ENCODE measurements at regions not wholly inside any gene's neighbourhood (a gene's known extent, or its start where the extent isn't known, plus 50 kb on each side); places are given as distances from the start of the nearest gene placed in this dataset.
"Not testable (repeated sequence)": the region's sequence is repeated elsewhere in the genome, so short reads cannot be mapped to it uniquely, and the experiment has no call there.

DNA sequence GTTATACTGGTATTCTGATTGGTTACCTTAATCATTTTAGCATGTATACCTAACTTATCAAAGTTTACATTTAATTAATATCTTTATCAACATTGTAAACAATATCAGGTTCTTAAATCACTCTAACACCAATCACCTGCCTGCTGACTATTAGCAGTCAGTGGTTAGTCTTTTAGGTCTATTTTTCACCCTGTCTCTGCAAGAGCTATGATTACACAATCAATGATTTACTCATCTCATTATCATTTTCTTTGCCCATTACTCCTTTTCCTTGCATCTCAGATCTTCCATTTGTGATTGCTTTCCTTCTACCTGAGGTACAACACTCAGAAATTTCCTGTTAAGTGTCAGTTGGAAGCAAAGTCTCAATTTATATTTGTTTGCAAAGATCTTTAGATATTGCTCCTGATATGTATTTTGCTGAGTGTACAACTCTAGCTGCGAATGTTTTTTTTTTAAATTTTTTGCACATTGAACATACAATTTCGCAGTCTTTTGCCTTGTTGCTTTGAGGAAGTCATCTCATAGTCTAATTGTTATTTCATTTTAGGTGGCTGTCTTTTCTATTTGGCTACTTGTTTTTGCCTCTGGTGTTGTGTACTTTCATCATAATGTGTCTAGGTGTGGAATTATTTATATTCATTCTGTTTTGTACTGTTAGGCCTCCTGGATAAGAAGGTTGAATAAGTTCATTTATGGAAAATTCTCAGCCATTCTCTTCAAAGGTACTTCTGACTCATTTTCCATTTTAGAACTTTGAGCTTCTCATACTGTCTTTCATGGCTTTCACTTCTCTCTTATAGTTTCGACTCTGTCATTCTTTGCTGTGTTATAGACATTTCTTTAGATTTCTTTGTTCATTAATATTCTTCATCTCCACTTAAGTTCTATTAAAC is 104.9 kb upstream of the CEP162 start:
- no peak overlapping the region for H3K27ac ChIP-seq (ENCODE audit: low read depth, low read length)
- H3K36me3 ChIP-seq (ENCODE audit: insufficient read depth, low read length), result no peaks in the 10 kb centered on the region
- no peaks in the 10 kb centered on the region for H3K4me1 ChIP-seq (ENCODE audit: control insufficient read depth, insufficient read depth, low read length, unreplicated experiment)
- H3K4me3 ChIP-seq (ENCODE audit: low read depth, low read length), result no peak overlapping the region
- no peaks in the 10 kb centered on the region for H3K27me3 ChIP-seq (ENCODE audit: insufficient read depth, low read length)
- no peak overlapping the region for H2AFZ ChIP-seq (ENCODE audit: low read length, unreplicated experiment)
- no peaks in the 10 kb centered on the region for H3K79me2 ChIP-seq (ENCODE audit: control insufficient read depth, insufficient read depth, low read length, unreplicated experiment)

DNA sequence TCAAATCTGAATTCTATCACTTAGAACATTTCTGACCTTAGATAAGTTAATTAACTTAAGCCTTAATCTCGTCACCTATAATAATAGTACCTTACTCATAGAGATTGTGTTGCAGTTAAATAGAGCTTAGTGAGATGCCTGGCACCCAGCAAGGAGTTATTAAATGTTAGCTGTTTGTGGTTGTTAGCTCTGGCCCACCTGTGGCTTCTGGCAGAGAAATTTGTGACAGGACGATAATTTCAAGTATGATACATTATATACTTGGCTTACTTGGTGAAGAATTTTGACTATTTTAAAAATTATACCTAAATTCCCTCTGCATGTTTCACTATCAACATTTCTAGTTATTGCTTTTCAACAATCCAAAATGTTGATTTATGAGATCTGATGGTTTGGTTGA is 102.9 kb upstream of the CEP162 start:
- no peak overlapping the region for H3K27ac ChIP-seq (ENCODE audit: low read depth, low read length)
- no peak overlapping the region for H2AFZ ChIP-seq (ENCODE audit: low read length, unreplicated experiment)
- no peaks in the 10 kb centered on the region for H3K27me3 ChIP-seq (ENCODE audit: insufficient read depth, low read length)
- H3K4me3 ChIP-seq (ENCODE audit: low read depth, low read length), result no peak overlapping the region
- H3K36me3 ChIP-seq (ENCODE audit: insufficient read depth, low read length), result no peaks in the 10 kb centered on the region
- no peaks in the 10 kb centered on the region for H3K4me1 ChIP-seq (ENCODE audit: control insufficient read depth, insufficient read depth, low read length, unreplicated experiment)
- H3K79me2 ChIP-seq (ENCODE audit: control insufficient read depth, insufficient read depth, low read length, unreplicated experiment), result no peaks in the 10 kb centered on the region

DNA sequence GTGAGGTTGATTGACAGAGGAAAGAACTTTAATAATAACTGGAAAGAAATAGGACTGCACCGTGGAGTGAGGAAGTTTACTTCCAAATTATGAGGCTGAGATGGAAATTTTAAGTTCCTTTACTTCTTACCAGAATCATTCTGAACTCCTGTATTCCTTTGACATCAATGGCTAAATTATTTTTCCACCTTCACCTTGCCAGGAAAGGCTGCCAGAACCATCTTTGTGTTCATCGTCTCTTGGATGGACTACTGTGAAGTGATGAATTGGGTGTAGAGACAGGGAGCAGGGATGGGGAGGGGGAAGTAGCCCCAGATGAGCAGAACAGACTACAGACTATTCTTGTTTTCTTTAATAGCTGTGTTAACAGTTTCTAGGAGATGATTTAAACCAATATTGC is 102.1 kb upstream of the CEP162 start:
- Histone ChIP-seq H3K79me2 (ENCODE audit: control insufficient read depth, insufficient read depth, low read length, unreplicated experiment) (no peaks in the 10 kb centered on the region), H3K4me1 (ENCODE audit: control insufficient read depth, insufficient read depth, low read length, unreplicated experiment) (no peaks in the 10 kb centered on the region), H2AFZ (ENCODE audit: low read length, unreplicated experiment) (peak overlapping the region; percentile 41), H3K27me3 (ENCODE audit: insufficient read depth, low read length) (no peaks in the 10 kb centered on the region), H3K4me3 (ENCODE audit: low read depth, low read length) (no peak overlapping the region), H3K27ac (ENCODE audit: low read depth, low read length) (no peak overlapping the region), H3K36me3 (ENCODE audit: insufficient read depth, low read length) (no peaks in the 10 kb centered on the region)

- Histone ChIP-seq H3K4me3 (ENCODE audit: low read depth, low read length) (no peak overlapping the region), H3K27ac (ENCODE audit: low read depth, low read length) (no peak overlapping the region), H3K4me1 (ENCODE audit: control insufficient read depth, insufficient read depth, low read length, unreplicated experiment) (no peaks in the 10 kb centered on the region), H3K27me3 (ENCODE audit: insufficient read depth, low read length) (no peaks in the 10 kb centered on the region), H3K79me2 (ENCODE audit: control insufficient read depth, insufficient read depth, low read length, unreplicated experiment) (no peaks in the 10 kb centered on the region), H2AFZ (ENCODE audit: low read length, unreplicated experiment) (peak overlapping the region; percentile 41), H3K36me3 (ENCODE audit: insufficient read depth, low read length) (no peaks in the 10 kb centered on the region)
These were observed 101.6 kb upstream of the CEP162 start for GRCh38 chr6:84329077-84329476.

DNA sequence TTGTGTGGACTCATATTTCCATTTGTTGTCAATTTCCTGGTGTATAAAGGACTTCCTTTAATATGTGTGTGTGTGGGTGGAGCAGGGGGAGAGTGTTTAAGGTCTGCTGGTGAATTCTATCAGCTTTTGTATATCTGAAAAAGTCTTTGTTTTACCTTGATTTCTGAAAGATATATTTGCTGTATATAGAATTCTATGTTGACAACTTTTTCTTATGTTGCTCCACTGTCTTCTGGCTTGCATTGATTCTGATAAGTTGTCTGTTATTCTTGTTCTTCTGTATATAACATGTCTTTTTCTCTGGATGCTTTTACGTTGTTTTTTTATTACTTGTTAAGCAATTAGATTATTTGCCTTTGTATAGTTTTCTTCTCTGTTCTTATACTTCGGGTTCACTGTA is 90.0 kb upstream of the CEP162 start:
- no peaks in the 10 kb centered on the region for H3K79me2 ChIP-seq (ENCODE audit: control insufficient read depth, insufficient read depth, low read length, unreplicated experiment)
- H3K4me1 ChIP-seq (ENCODE audit: control insufficient read depth, insufficient read depth, low read length, unreplicated experiment), result no peaks in the 10 kb centered on the region
- no peaks in the 10 kb centered on the region for H3K36me3 ChIP-seq (ENCODE audit: insufficient read depth, low read length)
- no peak overlapping the region for H3K4me3 ChIP-seq (ENCODE audit: low read depth, low read length)
- no peak overlapping the region for H3K27ac ChIP-seq (ENCODE audit: low read depth, low read length)
- no peak overlapping the region for H2AFZ ChIP-seq (ENCODE audit: low read length, unreplicated experiment)
- H3K27me3 ChIP-seq (ENCODE audit: insufficient read depth, low read length), result no peaks in the 10 kb centered on the region

DNA sequence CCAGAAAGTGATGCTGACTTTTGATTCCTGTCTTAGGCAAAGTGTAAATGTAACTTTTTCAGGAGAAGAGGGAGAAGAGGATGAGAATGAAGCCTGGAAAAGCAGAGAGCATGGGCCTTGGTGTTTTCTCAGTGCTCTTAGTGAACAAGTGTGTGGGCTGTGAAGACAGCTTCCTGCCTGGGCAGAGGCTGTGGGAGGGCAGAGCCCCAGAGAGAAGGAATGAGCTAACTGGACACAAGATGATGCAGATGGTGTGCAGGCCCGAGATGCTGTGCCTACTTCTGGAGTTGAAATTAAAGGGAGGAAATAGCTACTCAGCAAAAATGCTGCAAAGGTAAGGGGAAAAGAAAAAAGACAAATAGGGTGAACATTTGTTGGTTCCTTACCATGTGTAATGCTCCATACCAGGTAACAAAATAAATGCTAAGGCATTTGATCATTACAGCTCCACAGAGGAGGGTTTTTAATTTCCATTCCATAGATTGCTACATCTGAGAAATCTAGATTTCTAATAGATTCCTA is 87.0 kb upstream of the CEP162 start:
- Histone ChIP-seq H2AFZ (ENCODE audit: low read length, unreplicated experiment) (peak overlapping the region; percentile 15), H3K4me3 (ENCODE audit: low read depth, low read length) (no peak overlapping the region), H3K36me3 (ENCODE audit: insufficient read depth, low read length) (no peaks in the 10 kb centered on the region), H3K27ac (ENCODE audit: low read depth, low read length) (no peak overlapping the region), H3K79me2 (ENCODE audit: control insufficient read depth, insufficient read depth, low read length, unreplicated experiment) (no peaks in the 10 kb centered on the region), H3K4me1 (ENCODE audit: control insufficient read depth, insufficient read depth, low read length, unreplicated experiment) (no peaks in the 10 kb centered on the region), H3K27me3 (ENCODE audit: insufficient read depth, low read length) (no peaks in the 10 kb centered on the region)

DNA sequence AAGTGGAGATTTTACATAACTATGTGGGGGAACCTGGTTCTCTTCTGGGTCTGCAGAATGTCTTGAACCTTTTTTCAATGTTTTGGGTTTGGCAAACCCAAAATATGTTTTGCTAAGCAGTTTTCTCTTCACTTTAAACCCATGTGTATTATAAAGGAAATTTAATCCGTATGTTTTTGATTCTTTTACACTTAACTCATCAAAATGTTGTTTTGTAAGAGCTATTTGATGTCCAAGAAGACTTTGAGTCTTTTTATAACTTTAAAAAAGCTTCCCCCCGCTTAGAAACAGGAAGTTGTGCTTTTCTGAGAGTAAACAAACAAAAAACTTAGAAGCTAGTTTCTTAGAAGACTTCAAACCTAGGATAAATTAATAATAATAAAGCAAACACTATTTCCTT is 81.9 kb upstream of the CEP162 start:
- Histone ChIP-seq H3K27ac (ENCODE audit: low read depth, low read length) (no peak overlapping the region), H3K79me2 (ENCODE audit: control insufficient read depth, insufficient read depth, low read length, unreplicated experiment) (no peaks in the 10 kb centered on the region), H3K4me1 (ENCODE audit: control insufficient read depth, insufficient read depth, low read length, unreplicated experiment) (no peaks in the 10 kb centered on the region), H2AFZ (ENCODE audit: low read length, unreplicated experiment) (no peak overlapping the region), H3K4me3 (ENCODE audit: low read depth, low read length) (no peak overlapping the region), H3K36me3 (ENCODE audit: insufficient read depth, low read length) (no peaks in the 10 kb centered on the region), H3K27me3 (ENCODE audit: insufficient read depth, low read length) (no peaks in the 10 kb centered on the region)

GRCh38 chr6:84304881-84305280 is 77.4 kb upstream of the CEP162 start:
- Histone ChIP-seq H2AFZ (ENCODE audit: low read length, unreplicated experiment) (no peak overlapping the region), H3K4me1 (ENCODE audit: control insufficient read depth, insufficient read depth, low read length, unreplicated experiment) (no peaks in the 10 kb centered on the region), H3K27ac (ENCODE audit: low read depth, low read length) (no peak overlapping the region), H3K36me3 (ENCODE audit: insufficient read depth, low read length) (no peaks in the 10 kb centered on the region), H3K79me2 (ENCODE audit: control insufficient read depth, insufficient read depth, low read length, unreplicated experiment) (no peaks in the 10 kb centered on the region), H3K27me3 (ENCODE audit: insufficient read depth, low read length) (no peaks in the 10 kb centered on the region), H3K4me3 (ENCODE audit: low read depth, low read length) (no peak overlapping the region)

GRCh38 chr6:84291033-84291432 is 63.6 kb upstream of the CEP162 start:
- H3K4me3 ChIP-seq (ENCODE audit: low read depth, low read length); H3K36me3 ChIP-seq (ENCODE audit: insufficient read depth, low read length); H2AFZ ChIP-seq (ENCODE audit: low read length, unreplicated experiment); H3K79me2 ChIP-seq (ENCODE audit: control insufficient read depth, insufficient read depth, low read length, unreplicated experiment); H3K4me1 ChIP-seq (ENCODE audit: control insufficient read depth, insufficient read depth, low read length, unreplicated experiment); H3K27ac ChIP-seq (ENCODE audit: low read depth, low read length); H3K27me3 ChIP-seq (ENCODE audit: insufficient read depth, low read length): not testable (repeated sequence)

DNA sequence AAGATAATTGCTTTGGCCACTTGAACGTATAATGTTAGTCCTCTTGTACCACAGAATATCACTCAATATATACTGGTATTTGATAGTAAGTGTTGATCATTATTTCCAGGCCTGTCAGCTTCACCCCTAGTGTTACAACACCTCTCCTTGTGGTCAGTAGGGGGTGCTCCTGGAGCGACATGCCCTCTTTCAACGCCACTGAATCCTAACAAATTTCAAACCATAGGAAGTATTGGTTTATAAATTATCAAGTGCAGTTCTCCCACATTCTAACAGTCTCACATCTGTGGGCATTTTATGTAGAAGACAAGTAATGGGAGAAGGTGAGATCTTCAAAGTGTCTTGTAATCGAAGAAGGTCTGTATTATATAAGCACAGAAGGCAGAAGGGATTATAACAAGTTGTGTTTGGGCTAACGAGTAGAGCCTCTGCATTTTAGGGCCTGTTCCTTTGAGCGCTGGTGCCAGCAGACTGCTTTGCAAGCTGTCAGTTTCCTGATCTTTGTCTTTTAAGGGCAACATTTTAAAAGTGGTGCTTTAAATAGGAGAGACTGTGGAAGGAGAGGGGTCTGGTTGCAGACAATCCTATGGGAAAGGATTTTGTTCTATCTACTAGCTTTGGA is 57.1 kb upstream of the CEP162 start:
- no peaks in the 10 kb centered on the region for H3K79me2 ChIP-seq (ENCODE audit: control insufficient read depth, insufficient read depth, low read length, unreplicated experiment)
- H3K36me3 ChIP-seq (ENCODE audit: insufficient read depth, low read length), result no peaks in the 10 kb centered on the region
- H3K4me3 ChIP-seq (ENCODE audit: low read depth, low read length), result no peak overlapping the region
- no peaks in the 10 kb centered on the region for H3K27me3 ChIP-seq (ENCODE audit: insufficient read depth, low read length)
- no peak overlapping the region for H2AFZ ChIP-seq (ENCODE audit: low read length, unreplicated experiment)
- peaks cover 15% of the 10 kb centered on the region for H3K4me1 ChIP-seq (ENCODE audit: control insufficient read depth, insufficient read depth, low read length, unreplicated experiment)
- H3K27ac ChIP-seq (ENCODE audit: low read depth, low read length), result no peak overlapping the region

DNA sequence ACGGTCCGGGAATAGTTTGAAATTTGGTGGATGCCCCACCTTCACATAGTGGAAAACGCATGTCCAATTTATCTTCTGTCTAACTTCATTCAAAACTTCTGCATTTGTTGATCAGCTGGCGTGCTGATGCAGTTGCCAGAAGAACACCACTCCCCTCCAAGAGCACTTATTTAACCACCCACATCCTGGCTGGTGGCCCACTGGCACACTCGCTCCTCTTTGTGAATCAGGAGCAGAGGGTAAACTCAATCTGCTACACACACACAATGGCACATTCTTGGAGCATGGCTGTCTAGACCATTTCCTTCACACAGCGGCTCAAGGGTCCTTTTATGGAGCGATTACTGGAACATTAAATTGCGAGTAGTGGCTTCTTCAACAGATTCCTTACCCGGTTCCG is 55.1 kb upstream of the CEP162 start:
- Histone ChIP-seq H3K4me3 (ENCODE audit: low read depth, low read length) (no peak overlapping the region), H3K36me3 (ENCODE audit: insufficient read depth, low read length) (no peaks in the 10 kb centered on the region), H3K4me1 (ENCODE audit: control insufficient read depth, insufficient read depth, low read length, unreplicated experiment) (peaks cover 15% of the 10 kb centered on the region), H3K79me2 (ENCODE audit: control insufficient read depth, insufficient read depth, low read length, unreplicated experiment) (no peaks in the 10 kb centered on the region), H3K27me3 (ENCODE audit: insufficient read depth, low read length) (no peaks in the 10 kb centered on the region), H2AFZ (ENCODE audit: low read length, unreplicated experiment) (no peak overlapping the region), H3K27ac (ENCODE audit: low read depth, low read length) (no peak overlapping the region)
